Right cardiac atrium (tissue), 5 donors: ENCODE measurements at regions not wholly inside any gene's neighbourhood (a gene's known extent, or its start where the extent isn't known, plus 50 kb on each side); places are given as distances from the start of the nearest gene placed in this dataset.

ENCODE experiments used
- ATAC-seq, 2 donors: fragments of 200-7000 bp; cut with Tn5 transposase; one replicate each; pipeline versions ENCODE4 v1.8.0 to v1.9.1; 2020; ENCODE audit warnings: moderate library complexity in 2 of 2, mild to moderate bottlenecking in 1 of 2
- DNase-seq, 3 donors: peaks; one replicate each; pipeline ENCODE4 v3.0.0-alpha.2; 2020
- H3K27ac ChIP-seq: one replicate; pipeline ENCODE4 v1.5.1; 2013; ENCODE audit warnings: mild to moderate bottlenecking, low read length, control low read depth, moderate library complexity
- H3K27me3 ChIP-seq: one replicate; pipeline ENCODE4 v1.6.1; 2013; ENCODE audit not compliant: control insufficient read depth, insufficient read depth
- H3K4me1 ChIP-seq: one replicate; pipeline ENCODE4 v1.6.1; 2013; ENCODE audit warnings: low read length; ENCODE audit not compliant: control insufficient read depth, insufficient read depth
- H3K4me3 ChIP-seq: one replicate; pipeline ENCODE4 v1.5.1; 2013; ENCODE audit warnings: low read length, control low read depth
- H3K9me3 ChIP-seq: one replicate; pipeline ENCODE4 v1.6.1; 2013; ENCODE audit warnings: low read length; ENCODE audit not compliant: control insufficient read depth
- WGBS: extraction: QIAGEN DNeasy Blood & Tissue Kit; methylation state at CpG from one replicate; pipeline ENCODE4 v1.1.7; 2013; 5-methylcytosine and 5-hydroxymethylcytosine counted together
- intact Hi-C, 4 donors: fragments of 100-400 bp; cut with DNase I; formaldehyde crosslinking; loops; one replicate each; pipeline versions ENCODE4 v1.11.0 to v1.14.0; 2022 to 2023
- donor health status: healthy with polysubstance abuse.
- donor health status: DM: no; HTN: yes; CAD: no.
- donor health status: DM: no; HTN: no; CAD: no.
- donor health status: DM: no; HTN: yes; CAD: no; lungs with severe emphysema.
- donor health status: DM: yes; HTN: yes; CAD: no.

GRCh38 chr20:22515264-22515663, 69.1 kb downstream of the FOXA2 start:
- Histone ChIP-seq H3K27ac (no peak overlapping the region), H3K4me1 (no peaks in the 10 kb centered on the region), H3K4me3 (no peak overlapping the region), H3K9me3 (no peaks in the 10 kb centered on the region), H3K27me3 (peaks cover 5% of the 10 kb centered on the region)
- DNase-seq (no peak), ATAC-seq (no peak)
- intact Hi-C loops: no loop called here
- WGBS: 75% methylated on average over 5 of the region's 5 CpGs

- intact Hi-C loops: no loop called here
- Histone ChIP-seq H3K27ac (no peak overlapping the region), H3K9me3 (no peaks in the 10 kb centered on the region), H3K4me3 (no peak overlapping the region), H3K27me3 (peaks cover 5% of the 10 kb centered on the region), H3K4me1 (no peaks in the 10 kb centered on the region)
- DNase-seq (no peak), ATAC-seq (no peak)
- WGBS: 83% methylated on average over 4 of the region's 4 CpGs
Measured at GRCh38 chr20:22513574-22513973, 70.8 kb downstream of the FOXA2 start.

GRCh38 chr20:22512911-22513489, 71.4 kb downstream of the FOXA2 start:
- ATAC-seq: no peak
- H3K27ac ChIP-seq: no peak overlapping the region
- intact Hi-C loops: no loop called here
- no peaks in the 10 kb centered on the region for H3K9me3 ChIP-seq
- H3K4me3 ChIP-seq: no peak overlapping the region
- H3K27me3 ChIP-seq: peaks cover 5% of the 10 kb centered on the region
- no peaks in the 10 kb centered on the region for H3K4me1 ChIP-seq
- no peak for DNase-seq
- WGBS: 60% methylated on average over 1 of the region's 1 CpG

- intact Hi-C loops: no loop called here
- WGBS: 30% methylated on average over 17 of the region's 17 CpGs
- peak; percentile 51 to 52 for ATAC-seq
Measured at GRCh38 chr20:22511943-22512910, 72.1 kb downstream of the FOXA2 start.

GRCh38 chr20:22509843-22510147, 74.6 kb downstream of the FOXA2 start:
- Histone ChIP-seq H3K4me1 (no peaks in the 10 kb centered on the region), H3K9me3 (no peaks in the 10 kb centered on the region), H3K27ac (no peak overlapping the region), H3K27me3 (no peaks in the 10 kb centered on the region), H3K4me3 (no peak overlapping the region)
- whole genome bisulfite sequencing: 85% methylated on average over 3 of the region's 3 CpGs
- ATAC-seq (no peak), DNase-seq (no peak)
- intact Hi-C loops: no loop called here

More at GRCh38 chr20:22511943-22512910, 72.1 kb downstream of the FOXA2 start:
- H3K9me3 ChIP-seq: no peaks in the 10 kb centered on the region
- H3K4me1 ChIP-seq: no peaks in the 10 kb centered on the region
- no peak for DNase-seq
- no peak overlapping the region for H3K4me3 ChIP-seq
- no peak overlapping the region for H3K27ac ChIP-seq
- peaks cover 5% of the 10 kb centered on the region for H3K27me3 ChIP-seq

GRCh38 chr20:22509090-22509842, 75.1 kb downstream of the FOXA2 start:
- H3K4me1 ChIP-seq: no peaks in the 10 kb centered on the region
- ATAC-seq (no peak), DNase-seq (no peak)
- WGBS: 83% methylated on average over 7 of the region's 7 CpGs
- intact Hi-C loops: no loop called here
- no peak overlapping the region for H3K27ac ChIP-seq
- no peaks in the 10 kb centered on the region for H3K9me3 ChIP-seq
- H3K4me3 ChIP-seq: no peak overlapping the region
- H3K27me3 ChIP-seq: no peaks in the 10 kb centered on the region

- DNase-seq: no peak
- H3K27ac ChIP-seq: no peak overlapping the region
- no peaks in the 10 kb centered on the region for H3K9me3 ChIP-seq
- ATAC-seq: no peak
- H3K27me3 ChIP-seq: no peaks in the 10 kb centered on the region
- no peak overlapping the region for H3K4me3 ChIP-seq
- intact Hi-C loops: no loop called here
- no peaks in the 10 kb centered on the region for H3K4me1 ChIP-seq
- WGBS: 69% methylated on average over 7 of the region's 7 CpGs
Measured at GRCh38 chr20:22508426-22508825, 75.9 kb downstream of the FOXA2 start.

GRCh38 chr20:22507240-22507961, 77.0 kb downstream of the FOXA2 start:
- H3K4me1 ChIP-seq: no peaks in the 10 kb centered on the region
- no peak overlapping the region for H3K27ac ChIP-seq
- no peak for ATAC-seq
- no peak for DNase-seq
- intact Hi-C loops: no loop called here
- no peaks in the 10 kb centered on the region for H3K27me3 ChIP-seq
- H3K9me3 ChIP-seq: no peaks in the 10 kb centered on the region
- H3K4me3 ChIP-seq: no peak overlapping the region
- 87% methylated on average over 5 of the region's 5 CpGs for WGBS

- H3K4me1 ChIP-seq: no peaks in the 10 kb centered on the region
- no peak overlapping the region for H3K4me3 ChIP-seq
- no peak for ATAC-seq
- 73% methylated on average over 4 of the region's 4 CpGs for WGBS
- no peaks in the 10 kb centered on the region for H3K9me3 ChIP-seq
- intact Hi-C loops: no loop called here
- H3K27ac ChIP-seq: no peak overlapping the region
- H3K27me3 ChIP-seq: no peaks in the 10 kb centered on the region
- DNase-seq: no peak
Measured at GRCh38 chr20:22506827-22507226, 77.5 kb downstream of the FOXA2 start.

GRCh38 chr20:22504829-22505377, 79.5 kb downstream of the FOXA2 start:
- ATAC-seq (no peak), DNase-seq (no peak)
- 80% methylated on average over 4 of the region's 4 CpGs for WGBS
- Histone ChIP-seq H3K4me3 (no peak overlapping the region), H3K27me3 (no peaks in the 10 kb centered on the region), H3K27ac (no peak overlapping the region), H3K9me3 (no peaks in the 10 kb centered on the region), H3K4me1 (no peaks in the 10 kb centered on the region)
- intact Hi-C loops: no loop called here
